NCI-H187 treated with DMSO at 0.1 percent for 48 hours (cell line): ENCODE measurements at regions not wholly inside any gene's neighbourhood (a gene's known extent, or its start where the extent isn't known, plus 50 kb on each side); places are given as distances from the start of the nearest gene placed in this dataset.

Experiments
- DNase-seq: peaks from one replicate; lab custom pipeline; 2025; lab: John Stamatoyannopoulos, UW

DNA sequence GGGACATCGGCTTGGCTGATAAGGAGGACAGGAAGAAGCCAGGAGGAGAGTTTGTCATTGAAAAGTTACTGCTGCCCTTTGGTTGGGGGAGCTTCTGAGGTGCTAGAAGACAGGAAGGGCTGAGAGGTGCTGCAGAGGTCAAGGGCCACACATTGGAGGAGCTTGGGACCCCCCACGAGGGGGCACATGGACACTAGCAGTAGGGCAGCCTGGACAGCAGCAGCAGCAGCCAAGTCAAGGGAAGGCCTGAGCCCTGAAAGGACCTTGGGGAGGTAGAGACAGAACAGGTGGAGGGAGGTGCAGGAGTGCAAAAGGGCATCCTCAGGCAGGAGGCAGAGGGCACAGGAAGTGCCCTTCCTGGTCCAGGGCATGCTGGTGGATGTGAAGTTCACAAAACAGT is 439.7 kb upstream of the IGFBP3 start:
- DNase-seq = no peak

DNA sequence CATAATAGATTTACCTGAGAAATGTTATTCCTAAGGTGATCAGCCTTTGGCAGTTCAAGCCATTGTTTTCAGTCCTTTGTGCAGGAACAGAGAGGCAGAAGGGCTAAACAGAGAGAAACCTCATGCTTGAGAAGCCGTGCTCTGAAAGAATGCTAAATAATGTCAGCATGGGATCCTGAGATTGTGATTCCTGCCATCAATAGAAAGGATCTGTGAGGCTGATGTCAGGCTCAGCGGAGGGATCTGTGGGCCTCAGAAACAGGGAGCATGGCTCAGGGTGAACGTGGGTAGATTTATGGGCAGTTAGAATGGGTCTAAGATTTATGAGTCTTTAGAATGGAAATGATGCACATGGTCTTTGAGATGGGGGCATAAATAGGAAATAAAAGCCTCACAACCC is 439.2 kb upstream of the IGFBP3 start:
- DNase-seq = no peak

DNA sequence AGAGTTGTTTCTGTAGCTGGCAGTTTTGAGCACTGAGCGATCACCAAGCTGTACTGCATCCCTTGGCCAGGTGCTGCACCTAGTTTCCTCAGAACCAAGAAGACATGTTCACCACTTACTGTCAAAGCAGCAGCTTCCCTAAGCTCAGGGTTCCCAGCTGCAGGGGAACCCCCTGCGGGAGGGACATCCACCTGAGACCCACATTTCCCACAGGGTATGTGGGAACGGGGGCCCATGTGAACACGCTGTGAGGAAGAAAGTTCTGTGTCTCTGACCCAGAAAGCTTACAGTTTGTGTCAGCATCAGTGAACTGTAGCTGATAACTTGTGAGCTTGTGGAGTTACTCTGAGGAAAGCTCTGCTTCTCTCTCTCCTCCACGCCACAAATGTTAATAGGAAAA is 436.8 kb upstream of the IGFBP3 start:
- no peak for DNase-seq

DNA sequence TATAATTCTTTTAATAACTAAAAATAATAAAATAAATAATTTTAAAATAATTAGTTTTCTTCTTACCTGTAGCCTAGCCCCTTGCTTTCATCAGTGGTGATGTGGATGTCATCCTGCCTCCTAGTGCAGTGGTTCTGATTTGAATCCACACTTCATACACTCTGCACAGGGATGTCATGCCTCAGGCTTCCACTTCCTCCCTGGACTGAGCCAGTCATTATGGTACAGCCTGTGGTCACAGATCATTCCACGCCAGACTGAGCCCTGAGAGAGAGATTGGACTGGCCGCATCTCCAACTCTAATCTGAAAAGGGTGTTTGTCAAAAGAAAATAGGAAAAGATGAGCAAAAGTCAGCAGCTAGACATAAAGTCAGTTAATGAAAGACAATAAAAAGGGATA is 436.2 kb upstream of the IGFBP3 start:
- no peak for DNase-seq

DNA sequence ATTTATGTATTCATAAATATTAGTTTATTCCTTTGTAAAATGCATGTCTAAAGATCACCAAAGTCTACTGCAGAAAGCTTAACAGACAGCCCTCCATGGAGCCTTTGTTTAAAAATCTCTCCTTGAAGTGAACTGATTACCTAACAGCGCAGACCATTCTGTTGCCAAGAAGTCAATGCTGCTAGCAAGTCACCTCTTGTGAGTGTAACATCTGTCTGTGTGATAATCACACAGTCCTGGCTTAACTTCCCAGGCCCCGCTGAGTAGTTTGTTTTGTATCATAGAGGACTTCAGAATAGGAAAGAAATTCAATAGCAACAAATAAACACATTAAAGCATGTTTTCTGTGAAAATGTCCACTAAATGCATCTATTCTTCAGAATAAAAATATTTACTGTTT is 435.3 kb upstream of the IGFBP3 start:
- DNase-seq = no peak

DNA sequence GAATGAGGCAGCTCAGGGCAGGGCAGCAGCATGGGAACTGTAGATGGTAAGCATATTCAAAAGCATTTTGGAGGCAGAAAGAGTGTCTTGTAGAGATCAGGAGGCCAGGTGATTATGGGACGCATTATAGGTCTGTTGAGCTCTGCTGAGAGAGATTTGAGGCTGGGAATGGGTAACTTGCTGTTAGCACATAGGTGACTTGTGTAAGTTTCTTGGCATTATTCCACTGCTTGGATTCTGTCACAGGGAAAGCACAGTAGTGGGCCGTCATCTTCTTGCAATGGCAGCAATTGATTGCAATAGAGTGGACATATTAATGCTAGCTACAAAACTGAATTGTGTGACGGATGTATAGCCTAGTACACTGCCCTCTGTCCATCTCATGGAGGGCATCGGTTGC is 434.3 kb upstream of the IGFBP3 start:
- no peak for DNase-seq

DNA sequence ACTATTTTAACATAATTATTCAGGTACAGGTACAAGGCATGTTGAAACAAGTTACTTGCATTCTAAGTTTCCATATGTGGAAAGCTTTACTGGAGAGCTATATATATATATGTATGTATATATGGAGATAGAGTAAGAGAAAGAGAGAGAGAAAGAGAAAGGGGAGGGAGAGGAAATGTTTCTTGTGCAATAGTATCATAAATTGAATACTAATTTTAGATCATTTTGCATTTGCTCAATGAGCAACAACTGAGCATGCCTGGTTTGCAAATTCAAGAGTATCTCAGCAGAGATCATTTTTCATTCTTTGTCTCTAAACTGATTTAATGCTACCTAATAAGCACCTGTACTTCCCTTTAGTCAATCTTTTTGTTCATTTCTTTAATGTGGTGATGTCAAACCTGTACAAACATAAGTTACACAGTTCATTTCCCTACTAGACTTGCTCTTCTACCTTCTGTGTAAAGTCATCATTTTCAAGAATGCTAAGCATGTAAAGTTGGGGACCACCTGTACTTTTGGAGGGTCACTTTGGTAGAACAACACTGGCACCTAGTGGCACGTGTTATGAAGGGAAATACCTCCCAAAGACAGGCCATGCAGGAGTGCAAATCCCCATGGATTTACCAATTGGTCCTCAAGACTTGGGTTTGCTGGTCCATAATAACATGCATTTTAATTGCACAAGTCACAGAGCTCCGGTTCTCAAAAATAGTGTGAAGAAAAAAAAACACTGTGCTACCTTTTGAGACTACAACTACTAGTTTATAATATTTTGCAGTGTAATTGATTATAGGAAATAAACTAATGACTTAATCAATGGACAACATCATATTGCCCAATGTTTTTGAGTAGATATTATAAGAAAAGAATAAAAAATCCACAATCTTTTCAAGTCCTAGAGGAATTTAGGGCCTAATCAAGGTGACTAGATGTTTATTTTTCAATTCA is 431.2 kb upstream of the IGFBP3 start:
- DNase-seq = no peak

DNA sequence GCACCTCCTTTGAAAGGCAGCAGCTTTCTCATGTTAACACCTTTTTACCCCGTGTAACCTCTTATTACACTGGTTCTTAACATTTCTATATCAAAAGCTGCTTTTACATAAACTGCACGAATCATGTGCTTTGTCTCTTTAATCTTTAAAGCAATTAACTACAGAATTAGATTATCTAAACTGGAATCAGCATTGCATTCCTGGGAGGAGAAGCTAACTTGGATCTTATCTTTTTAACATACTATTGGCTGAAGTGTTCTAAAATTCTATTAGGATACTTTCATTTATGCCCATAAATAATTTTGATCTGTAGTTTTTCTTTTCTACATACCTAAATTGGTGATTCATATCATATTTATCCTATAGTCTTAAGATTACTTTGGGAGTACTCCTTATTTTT is 428.4 kb upstream of the IGFBP3 start:
- DNase-seq = no peak

DNA sequence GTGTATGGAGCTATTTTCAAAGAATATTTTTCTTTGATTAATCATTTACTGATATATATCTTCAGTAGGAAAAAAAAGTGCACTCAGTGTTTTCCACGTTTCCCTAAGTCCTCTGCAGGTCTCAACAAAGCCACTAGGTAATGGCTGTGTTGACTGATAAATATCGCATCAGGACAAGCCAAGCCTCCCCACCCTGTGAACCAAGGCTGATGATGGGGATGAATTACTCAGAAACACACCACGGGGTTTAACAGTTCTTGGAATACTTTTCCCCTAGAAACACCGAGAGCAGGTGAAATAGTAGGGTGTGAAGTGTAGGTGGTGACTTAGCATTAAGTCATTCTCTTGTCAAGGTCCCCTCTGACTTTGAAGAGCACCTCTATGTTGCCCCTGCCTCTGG is 423.5 kb upstream of the IGFBP3 start:
- no peak for DNase-seq

DNA sequence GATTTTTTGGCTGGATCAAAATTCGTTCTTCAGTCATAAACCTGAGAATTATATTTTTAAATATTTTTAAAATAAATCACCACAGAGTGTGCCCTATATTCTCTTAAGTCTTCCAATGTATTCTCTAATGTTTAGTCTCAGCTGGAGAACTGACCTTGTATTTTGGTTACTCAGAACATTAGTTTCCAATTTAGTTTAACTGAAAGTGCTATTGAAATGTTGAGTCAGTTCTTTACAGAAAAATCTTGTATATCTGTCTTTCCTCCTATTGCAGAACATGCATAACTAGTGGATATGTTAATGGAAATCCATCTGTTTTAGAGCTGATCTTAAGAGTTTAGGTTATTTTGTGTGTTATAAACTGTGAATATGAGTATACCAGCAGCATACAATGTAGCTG is 422.7 kb upstream of the IGFBP3 start:
- no peak for DNase-seq

DNA sequence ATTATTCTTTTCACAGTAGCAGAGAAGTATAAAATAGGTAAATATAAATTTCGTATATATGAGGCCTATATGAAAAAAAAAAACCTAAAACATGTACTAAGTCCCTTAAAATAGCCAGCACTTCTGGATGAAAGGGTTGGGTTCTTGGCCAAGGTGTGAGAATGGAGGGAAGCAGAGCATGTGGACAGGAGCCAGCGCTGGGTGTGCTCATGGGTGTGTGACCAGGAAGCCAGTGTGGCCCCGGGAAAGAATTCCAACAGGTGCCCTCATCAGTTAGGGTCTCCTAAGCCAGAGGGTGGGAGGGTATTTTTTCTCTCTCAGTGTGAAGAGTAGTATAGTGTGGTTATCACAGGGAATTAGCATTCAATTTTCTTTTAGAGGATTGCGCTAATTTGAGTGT is 401.9 kb upstream of the IGFBP3 start:
- no peak for DNase-seq

DNA sequence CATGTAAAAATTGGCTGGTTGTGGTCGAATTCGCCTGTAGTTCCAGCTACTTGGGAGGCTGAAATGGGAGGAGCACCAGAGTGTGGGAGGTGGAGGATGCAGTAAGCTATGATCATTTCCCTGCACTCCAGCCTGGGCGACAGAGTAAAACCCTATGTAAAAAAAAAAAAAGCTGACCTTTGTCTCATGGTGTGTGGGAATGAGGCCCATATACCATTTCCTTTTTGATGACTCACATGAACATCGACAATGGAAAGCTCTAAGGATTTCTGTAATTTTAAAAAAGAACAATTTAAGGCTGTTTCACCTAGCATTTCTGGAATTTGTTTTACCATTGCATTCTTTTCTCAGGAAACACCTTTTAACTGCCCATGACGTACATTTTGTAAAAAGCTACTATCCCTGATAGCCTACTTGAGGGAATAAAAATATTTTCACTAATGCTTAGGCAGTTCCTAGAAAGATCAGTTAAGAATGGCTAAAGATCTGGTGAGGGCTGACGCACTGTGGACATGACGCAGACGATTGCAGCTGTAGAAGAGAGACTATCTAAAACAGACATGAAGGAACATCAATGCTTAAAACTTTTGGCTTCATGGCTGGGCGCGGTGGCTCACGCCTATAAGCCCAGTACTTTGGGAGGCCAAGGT is 400.6 kb upstream of the IGFBP3 start:
- no peak for DNase-seq

DNA sequence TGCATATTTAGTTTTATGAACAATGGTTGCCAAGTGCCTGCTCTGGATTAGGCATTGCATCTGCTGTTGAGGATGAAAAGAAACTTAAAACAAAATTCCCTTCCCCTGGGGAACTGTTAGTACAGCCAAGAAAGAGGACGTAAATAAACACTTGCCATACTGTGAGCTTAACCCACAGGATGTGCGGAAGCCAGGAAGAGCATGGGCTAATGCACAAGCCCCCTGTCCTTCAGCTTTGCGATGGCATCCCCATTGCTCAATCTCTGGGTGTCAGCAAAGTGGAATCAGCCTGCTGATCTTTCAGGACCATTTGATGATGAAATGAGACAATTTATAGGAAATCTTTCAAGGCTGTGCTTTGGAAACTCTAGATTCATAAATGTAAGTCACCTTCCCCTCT is 399.9 kb upstream of the IGFBP3 start:
- no peak for DNase-seq

DNA sequence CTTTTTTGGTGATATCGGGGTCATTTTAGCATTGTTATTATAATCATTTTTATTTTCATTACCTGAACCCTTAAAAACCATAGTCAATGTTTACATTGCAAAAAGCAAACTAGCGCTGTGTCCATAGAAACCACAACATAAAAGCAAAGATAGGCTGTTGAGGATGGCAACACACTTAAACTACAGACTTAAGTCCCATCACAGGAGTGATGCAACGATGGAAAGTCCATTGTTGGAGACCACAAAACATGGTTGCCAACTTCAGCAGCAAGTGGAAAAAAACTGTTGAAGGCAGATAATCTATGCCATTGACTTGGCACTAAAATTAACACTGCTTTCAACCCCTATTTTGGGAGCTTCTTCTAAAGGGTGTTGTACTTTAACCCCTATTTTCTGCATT is 398.8 kb upstream of the IGFBP3 start:
- no peak for DNase-seq

DNA sequence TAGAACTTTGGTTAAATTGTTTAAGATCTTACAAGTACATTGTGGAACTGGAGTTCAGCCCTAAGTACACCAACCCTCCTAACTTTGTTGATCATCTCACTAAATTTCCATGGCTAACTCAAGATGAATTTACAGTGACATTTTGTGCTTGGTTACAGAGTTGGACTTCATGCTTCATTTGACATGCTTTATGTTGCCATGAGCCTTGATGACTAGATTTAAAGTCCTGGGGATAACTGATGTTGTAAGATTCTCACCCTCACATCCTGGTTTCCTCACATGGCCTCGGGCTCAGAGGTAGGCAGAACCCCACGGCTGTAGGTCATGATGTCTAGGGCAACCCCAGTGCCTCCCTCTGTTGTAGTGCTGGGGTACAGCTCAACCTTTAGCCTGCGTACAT is 397.2 kb upstream of the IGFBP3 start:
- DNase-seq = no peak

DNA sequence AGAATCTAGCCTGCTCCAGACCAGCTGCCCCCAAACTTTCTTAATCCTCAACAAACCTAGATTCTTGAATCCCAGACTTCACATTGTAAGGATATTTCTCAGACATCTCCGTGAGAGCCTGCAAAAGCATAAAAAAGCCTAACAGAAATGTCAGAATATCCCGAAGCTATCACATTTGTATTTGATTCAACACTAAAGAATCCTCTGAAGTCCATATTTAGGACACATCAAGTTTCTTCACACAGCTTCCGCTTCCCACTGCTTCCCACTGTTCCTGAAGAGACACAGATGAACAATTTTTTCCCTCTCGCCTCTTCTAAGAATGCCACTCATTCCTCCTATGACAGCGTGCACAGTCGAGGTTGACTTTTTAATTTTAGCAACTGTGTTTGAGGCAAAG is 396.2 kb upstream of the IGFBP3 start:
- DNase-seq = no peak

DNA sequence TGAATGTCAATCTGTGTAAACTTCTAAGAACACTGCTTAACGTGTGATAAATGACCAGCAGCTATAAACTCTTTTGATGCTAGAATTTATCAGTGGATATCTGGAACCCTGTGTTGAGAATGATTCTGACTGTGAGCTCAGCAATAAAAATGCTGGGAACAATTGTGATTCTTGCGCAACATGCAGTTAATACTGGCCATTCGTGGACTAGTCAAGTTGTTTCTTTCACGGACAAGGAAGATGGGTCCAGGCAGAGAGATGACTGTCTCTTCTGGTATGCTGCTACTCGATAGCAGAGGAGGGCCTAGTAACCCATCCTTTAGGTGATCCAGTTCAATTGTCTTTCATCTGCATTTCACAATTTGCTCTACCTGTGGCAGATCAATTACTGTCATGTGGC is 394.8 kb upstream of the IGFBP3 start:
- DNase-seq = no peak

DNA sequence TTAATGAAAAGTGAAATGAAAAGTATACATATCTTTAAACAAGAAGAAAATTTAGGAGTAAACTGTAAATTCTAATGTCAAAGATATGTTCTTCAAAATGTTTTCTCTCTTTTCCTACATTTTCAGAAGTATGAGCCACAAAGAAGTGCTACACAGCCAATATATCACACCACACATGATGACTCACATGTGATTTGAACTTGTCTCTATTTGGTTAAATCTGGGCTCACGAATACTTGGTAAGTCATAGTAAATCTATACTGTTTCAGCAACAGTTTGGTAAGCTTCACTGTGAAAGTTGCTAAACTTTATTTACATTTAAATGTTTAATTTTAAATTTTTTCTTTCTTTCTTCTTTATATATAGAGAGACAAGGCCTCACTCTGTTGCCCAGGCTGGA is 380.6 kb upstream of the IGFBP3 start:
- DNase-seq = no peak

DNA sequence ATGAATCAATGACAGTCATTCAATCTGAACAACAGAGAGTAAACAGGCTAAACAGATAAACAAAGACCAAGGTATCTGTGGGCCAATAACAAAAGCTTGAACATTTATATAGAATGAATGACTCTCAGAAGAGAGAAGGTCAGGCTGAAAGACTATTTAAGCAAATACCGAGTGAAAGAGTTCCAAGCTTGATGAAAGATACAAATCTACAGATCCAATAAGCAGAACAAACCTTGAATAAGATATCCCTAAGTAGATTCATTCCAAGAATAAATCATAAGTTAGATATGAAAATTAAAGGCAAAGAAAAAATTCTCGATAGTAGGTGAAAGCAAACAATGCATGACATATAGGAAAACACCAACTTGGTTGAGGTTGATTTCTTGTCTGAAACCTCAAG is 376.4 kb upstream of the IGFBP3 start:
- no peak for DNase-seq

DNA sequence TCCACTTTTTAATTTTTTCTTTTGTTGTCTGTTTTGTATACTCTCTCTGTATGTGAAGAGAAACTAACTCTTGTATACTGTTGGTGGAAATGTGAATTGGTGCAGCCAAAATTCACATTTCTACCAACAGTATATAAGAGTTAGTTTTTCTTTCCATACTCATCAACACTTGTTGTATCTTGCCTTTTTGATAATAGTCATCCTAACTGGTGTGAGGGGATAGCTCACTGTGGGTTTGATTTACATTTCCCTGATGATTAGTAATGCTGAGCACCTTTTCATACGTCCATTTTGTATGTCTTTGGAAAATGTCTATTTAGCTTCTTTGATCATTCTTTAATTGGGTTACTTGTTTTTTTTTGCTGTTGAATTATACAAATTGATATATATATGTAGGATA is 375.5 kb upstream of the IGFBP3 start:
- no peak for DNase-seq

DNA sequence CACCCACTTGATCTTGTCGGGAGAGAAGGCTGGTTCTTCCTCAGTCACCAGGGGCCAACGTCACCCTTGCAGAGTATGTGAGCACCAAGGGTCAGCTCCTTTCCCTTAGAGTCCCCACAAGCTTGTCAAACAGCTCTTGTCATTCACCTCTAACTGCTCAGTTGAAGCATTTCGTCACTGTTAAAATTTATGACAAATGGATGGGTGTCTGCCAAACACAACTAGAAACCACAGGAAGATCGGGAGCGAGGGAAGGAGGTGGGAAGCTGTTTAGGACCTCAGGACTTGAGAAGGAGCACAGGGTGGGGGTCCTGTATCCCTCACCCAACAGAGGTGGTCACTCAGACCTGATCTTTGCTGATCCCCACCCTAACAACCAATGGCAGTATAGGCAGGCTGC is 373.3 kb upstream of the IGFBP3 start:
- DNase-seq = no peak

DNA sequence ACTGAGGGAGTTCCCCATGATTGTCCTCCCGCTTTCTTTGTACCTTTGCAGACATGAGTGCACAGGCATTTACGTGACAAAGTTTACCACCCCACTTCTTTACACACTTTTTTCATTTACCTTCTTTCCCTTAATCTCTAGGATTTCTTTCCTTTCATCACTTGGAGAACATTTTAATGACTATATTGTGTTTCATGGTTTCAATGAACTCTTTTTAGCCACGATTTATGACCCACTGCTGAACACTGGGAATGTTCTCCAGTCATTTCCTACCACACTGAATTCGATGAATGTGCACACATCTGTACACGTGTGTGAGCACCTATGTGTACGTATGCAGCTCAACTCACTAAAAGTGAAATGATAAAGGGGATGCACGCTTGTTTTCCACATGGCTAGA is 371.7 kb upstream of the IGFBP3 start:
- no peak for DNase-seq

DNA sequence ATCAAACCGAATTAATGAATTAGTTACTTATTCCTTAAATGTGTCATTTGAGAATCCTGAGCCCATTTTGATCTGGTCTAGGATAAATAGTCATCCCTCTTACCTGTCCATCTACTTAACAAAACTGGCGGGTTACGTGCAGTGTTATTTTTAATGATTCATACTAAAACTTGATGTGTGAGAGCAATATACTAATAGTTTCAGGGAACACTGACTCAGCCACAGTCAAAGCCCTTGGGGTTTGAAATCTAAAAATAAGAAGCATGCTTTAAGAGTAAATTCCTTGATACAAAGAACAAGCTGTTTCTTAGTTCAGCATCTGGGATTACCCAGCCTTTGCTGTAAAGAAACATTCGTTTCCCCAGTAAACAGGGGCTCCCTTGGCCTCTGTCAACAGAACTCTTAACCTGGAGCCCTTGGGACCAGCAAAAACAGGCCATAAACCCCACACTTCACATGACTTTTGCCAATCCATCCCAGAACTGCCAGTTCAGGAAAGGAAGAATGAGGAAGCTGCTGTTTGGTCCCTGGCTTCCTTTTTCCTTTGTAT is 370.6 kb upstream of the IGFBP3 start:
- no peak for DNase-seq

DNA sequence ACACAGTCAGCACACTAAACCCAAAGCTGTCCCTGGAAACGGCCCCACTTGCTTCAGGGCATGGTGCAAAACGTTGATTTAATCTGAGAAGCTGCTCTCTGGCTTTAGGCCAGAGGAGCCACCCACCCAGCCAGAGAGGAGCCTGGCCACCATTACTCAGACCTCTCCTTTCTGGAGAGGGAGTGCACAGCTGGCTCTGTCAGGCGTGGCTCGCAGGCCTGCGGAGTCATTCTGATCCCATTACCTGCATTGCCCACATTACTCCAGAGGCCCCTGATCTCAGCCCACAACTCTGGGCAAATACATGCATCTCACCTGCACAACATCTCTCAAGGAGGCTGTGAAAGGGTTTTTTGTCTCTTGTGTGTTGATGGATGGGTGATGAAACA is 370.0 kb upstream of the IGFBP3 start:
- no peak for DNase-seq
